ENCODE measurements at regions not wholly inside any gene's neighbourhood (a gene's known extent, or its start where the extent isn't known, plus 50 kb on each side); places are given as distances from the start of the nearest gene placed in this dataset.

GRCh38 chr3:180325533-180325932 is 276.4 kb upstream of the TTC14 start:
- TF ChIP-seq CTCF (IDR thresholded peaks at IDR 0.05) = no peak
- no peak for TF ChIP-seq EZH2 (IDR thresholded peaks at IDR 0.05; ENCODE audit: borderline replicate concordance, insufficient read depth, low read depth, low read length, poor library complexity, severe bottlenecking)
